Skeletal muscle tissue (tissue), 3 donors: ENCODE measurements at regions not wholly inside any gene's neighbourhood (a gene's known extent, or its start where the extent isn't known, plus 50 kb on each side); places are given as distances from the start of the nearest gene placed in this dataset.

Experiments used
- H3K27ac ChIP-seq: one replicate; pipeline ENCODE4 v1.7.0; 2013; ENCODE audit warnings: mild to moderate bottlenecking, low read depth, low read length, inconsistent platforms
- H3K27me3 ChIP-seq, 3 donors: one replicate each; pipeline ENCODE4 v1.7.0; 2013; ENCODE audit warnings: low read length in 3 of 3; ENCODE audit not compliant: control insufficient read depth in 3 of 3, insufficient read depth in 3 of 3
- H3K36me3 ChIP-seq, 3 donors: one replicate each; pipeline ENCODE4 v1.7.0; 2013; ENCODE audit warnings: low read length in 3 of 3; ENCODE audit not compliant: control insufficient read depth in 3 of 3, insufficient read depth in 3 of 3
- H3K4me1 ChIP-seq, 3 donors: one replicate each; pipeline ENCODE4 v1.7.0; 2013; ENCODE audit warnings: low read length in 3 of 3, mild to moderate bottlenecking in 3 of 3; ENCODE audit not compliant: control insufficient read depth in 3 of 3, insufficient read depth in 3 of 3
- H3K4me3 ChIP-seq, 3 donors: one replicate each; pipeline ENCODE4 v1.7.0; 2013; ENCODE audit warnings: low read length in 3 of 3
- H3K9ac ChIP-seq, 3 donors: one replicate each; pipeline ENCODE4 v1.7.0; 2013; ENCODE audit warnings: low read length in 3 of 3, mild to moderate bottlenecking in 3 of 3, moderate library complexity in 2 of 3, low read depth in 1 of 3
- H3K9me3 ChIP-seq, 3 donors: one replicate each; pipeline ENCODE4 v1.7.0; 2013; ENCODE audit warnings: low read length in 3 of 3; ENCODE audit not compliant: control insufficient read depth in 3 of 3
- donor health status: Osteomylitis.

DNA sequence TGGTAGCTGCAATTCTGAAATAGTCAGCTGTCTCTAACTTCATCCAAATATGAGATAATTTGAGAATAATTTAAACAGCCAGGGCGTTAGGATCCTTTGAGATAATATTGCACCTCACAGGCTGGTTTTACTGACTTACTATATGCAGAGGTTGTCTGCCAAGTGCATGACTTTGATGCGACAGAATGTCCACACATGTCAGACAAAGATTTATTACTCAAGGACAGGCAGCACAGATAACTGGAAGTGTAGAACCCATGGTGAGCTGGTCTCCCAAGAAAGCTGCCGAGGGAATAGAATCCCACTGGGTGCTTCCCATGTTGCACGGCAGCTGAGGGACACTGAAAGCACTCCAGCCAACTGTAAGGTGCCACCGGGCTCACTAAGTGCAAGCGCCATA, 166.2 kb upstream of the GALNTL6 start:
- Histone ChIP-seq H3K4me1 (no peaks in the 10 kb centered on the region), H3K9me3 (peaks cover 0 to 3% (median 0%) of the 10 kb centered on the region in 3 donors), H3K27me3 (no peaks in the 10 kb centered on the region), H3K27ac (no peak overlapping the region), H3K36me3 (no peaks in the 10 kb centered on the region), H3K4me3 (no peak overlapping the region), H3K9ac (no peak overlapping the region)

- Histone ChIP-seq H3K27me3 (no peaks in the 10 kb centered on the region), H3K27ac (no peak overlapping the region), H3K9ac (no peak overlapping the region), H3K36me3 (no peaks in the 10 kb centered on the region), H3K4me3 (no peak overlapping the region), H3K4me1 (no peaks in the 10 kb centered on the region), H3K9me3 (no peaks in the 10 kb centered on the region)
Measured at GRCh38 chr4:171644430-171645057, 168.7 kb upstream of the GALNTL6 start.

DNA sequence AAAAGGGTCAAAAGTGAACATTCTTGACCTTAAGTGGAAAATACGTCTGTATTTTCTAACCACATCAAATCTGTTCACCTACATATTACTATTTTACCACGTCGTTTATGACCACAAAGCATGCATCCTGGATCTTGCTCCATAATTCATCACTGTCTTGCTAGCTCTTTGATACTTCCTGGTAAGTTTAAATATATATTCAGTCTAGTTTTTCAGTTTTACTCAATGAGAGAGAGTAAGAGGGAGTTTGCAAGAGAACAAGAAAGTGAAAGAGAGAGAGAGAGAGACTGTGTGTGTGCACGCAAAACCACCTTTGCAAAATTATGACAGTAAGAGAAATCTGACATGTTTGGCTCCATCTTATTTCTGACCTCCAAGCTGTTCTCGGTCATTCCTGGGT, 173.7 kb upstream of the GALNTL6 start:
- H3K9ac ChIP-seq: no peak overlapping the region
- no peaks in the 10 kb centered on the region for H3K9me3 ChIP-seq
- H3K36me3 ChIP-seq: no peaks in the 10 kb centered on the region
- no peaks in the 10 kb centered on the region for H3K27me3 ChIP-seq
- no peak overlapping the region for H3K27ac ChIP-seq
- H3K4me3 ChIP-seq: no peak overlapping the region
- H3K4me1 ChIP-seq: no peaks in the 10 kb centered on the region

DNA sequence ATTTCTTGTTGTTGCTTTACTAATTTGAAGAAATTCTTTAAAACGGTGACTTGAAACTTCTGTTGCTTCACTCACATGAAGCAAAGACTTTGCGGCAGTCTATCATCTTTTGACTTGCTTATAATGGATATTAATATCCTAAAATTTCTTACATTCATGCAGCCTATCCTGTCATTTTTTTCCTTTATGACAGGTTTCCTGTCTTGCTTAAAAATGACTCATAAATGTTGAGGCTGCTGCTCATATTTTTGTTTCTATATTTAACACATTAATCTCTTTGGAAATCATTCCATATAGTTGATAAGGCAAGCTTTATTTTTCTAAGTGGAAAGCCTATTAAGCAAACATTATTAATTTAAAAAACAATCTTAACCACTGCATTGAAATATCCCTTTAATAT, 176.6 kb upstream of the GALNTL6 start:
- Histone ChIP-seq H3K4me3 (no peak overlapping the region), H3K9ac (no peak overlapping the region), H3K4me1 (no peaks in the 10 kb centered on the region), H3K9me3 (no peaks in the 10 kb centered on the region), H3K36me3 (no peaks in the 10 kb centered on the region), H3K27me3 (no peaks in the 10 kb centered on the region), H3K27ac (no peak overlapping the region)

GRCh38 chr4:171629737-171630136, 183.5 kb upstream of the GALNTL6 start:
- no peaks in the 10 kb centered on the region for H3K9me3 ChIP-seq
- H3K27me3 ChIP-seq: no peaks in the 10 kb centered on the region
- H3K27ac ChIP-seq: no peak overlapping the region
- no peaks in the 10 kb centered on the region for H3K36me3 ChIP-seq
- H3K4me3 ChIP-seq: no peak overlapping the region
- H3K9ac ChIP-seq: no peak overlapping the region
- H3K4me1 ChIP-seq: no peaks in the 10 kb centered on the region

DNA sequence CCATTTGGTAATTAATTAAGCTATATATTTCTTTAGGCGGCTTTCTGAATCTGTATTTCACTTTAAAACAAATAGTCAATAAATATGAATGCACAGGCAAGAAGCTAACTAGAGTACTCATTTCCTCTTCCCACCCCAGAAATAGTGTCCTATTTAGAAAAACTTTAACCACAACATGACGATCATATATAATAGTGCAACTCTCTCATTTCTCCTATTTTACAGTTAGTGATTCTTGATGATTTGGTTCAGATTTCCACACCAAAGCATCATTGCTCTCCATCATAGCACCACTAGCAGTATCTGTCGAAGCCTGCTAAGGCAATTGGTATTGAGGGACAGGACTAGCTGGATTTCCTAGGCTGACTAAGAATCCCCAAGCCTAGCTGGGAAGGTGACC, 184.0 kb upstream of the GALNTL6 start:
- Histone ChIP-seq H3K4me3 (no peak overlapping the region), H3K27ac (no peak overlapping the region), H3K9ac (no peak overlapping the region), H3K36me3 (no peaks in the 10 kb centered on the region), H3K9me3 (no peaks in the 10 kb centered on the region), H3K4me1 (no peaks in the 10 kb centered on the region), H3K27me3 (no peaks in the 10 kb centered on the region)

DNA sequence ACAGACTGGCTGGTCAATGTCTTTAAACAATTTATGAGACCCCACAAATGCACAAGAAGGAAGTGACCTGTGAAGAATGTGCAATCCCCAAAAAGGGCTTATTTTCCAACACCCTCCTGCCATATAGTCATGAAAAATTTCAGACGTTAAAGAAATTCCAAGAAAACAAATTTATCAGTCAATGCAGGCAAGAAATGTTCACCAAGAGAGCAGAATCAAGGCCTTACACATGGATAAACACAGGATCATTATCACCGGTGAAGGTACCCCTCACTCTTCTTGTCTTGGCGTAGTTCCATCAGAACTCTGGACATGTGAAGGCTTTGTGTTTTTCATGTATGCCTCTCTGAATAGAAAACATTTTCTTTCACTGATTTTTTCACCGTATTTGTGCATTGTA, 186.7 kb upstream of the GALNTL6 start:
- H3K4me1 ChIP-seq: no peaks in the 10 kb centered on the region
- H3K36me3 ChIP-seq: no peaks in the 10 kb centered on the region
- H3K27ac ChIP-seq: no peak overlapping the region
- no peaks in the 10 kb centered on the region for H3K9me3 ChIP-seq
- H3K4me3 ChIP-seq: no peak overlapping the region
- H3K27me3 ChIP-seq: no peaks in the 10 kb centered on the region
- H3K9ac ChIP-seq: no peak overlapping the region

- Histone ChIP-seq H3K4me1 (no peaks in the 10 kb centered on the region), H3K4me3 (no peak overlapping the region), H3K27ac (no peak overlapping the region), H3K9me3 (no peaks in the 10 kb centered on the region), H3K27me3 (no peaks in the 10 kb centered on the region), H3K36me3 (no peaks in the 10 kb centered on the region), H3K9ac (no peak overlapping the region)
Measured at GRCh38 chr4:171622729-171623128, 190.5 kb upstream of the GALNTL6 start.

DNA sequence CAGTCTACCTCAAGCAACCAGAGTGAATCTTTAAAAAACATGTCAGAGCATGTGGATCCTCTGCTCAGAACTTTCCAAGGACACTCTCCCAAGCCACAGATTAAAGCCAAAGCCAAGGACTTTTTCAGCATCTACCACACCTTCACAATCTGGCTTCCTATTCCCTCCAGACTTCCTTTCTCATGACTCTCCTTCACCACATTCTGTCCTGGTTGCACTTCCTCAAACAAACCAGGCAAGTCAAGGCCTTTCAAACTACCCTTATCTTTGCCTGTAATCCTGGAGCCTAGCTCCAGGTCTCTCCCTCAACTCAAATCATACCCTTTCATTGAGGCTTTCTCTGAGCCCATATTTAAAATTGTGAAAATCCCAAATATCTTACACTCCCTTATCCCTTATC, 191.6 kb upstream of the GALNTL6 start:
- H3K27me3 ChIP-seq: no peaks in the 10 kb centered on the region
- H3K27ac ChIP-seq: no peak overlapping the region
- H3K36me3 ChIP-seq: no peaks in the 10 kb centered on the region
- H3K9ac ChIP-seq: no peak overlapping the region
- H3K9me3 ChIP-seq: no peaks in the 10 kb centered on the region
- H3K4me1 ChIP-seq: no peaks in the 10 kb centered on the region
- no peak overlapping the region for H3K4me3 ChIP-seq

- Histone ChIP-seq H3K4me3 (no peak overlapping the region), H3K4me1 (no peaks in the 10 kb centered on the region), H3K27ac (no peak overlapping the region), H3K9ac (no peak overlapping the region), H3K9me3 (no peaks in the 10 kb centered on the region), H3K36me3 (no peaks in the 10 kb centered on the region), H3K27me3 (no peaks in the 10 kb centered on the region)
Measured at GRCh38 chr4:171612907-171613306, 200.3 kb upstream of the GALNTL6 start.
